22Rv1 (cell line): ENCODE measurements at regions not wholly inside any gene's neighbourhood (a gene's known extent, or its start where the extent isn't known, plus 50 kb on each side); places are given as distances from the start of the nearest gene placed in this dataset.

Experiments used
- H3K27ac ChIP-seq: fragments of 450-650 bp; 2 replicates; pipeline ENCODE4 v1.5.1; 2017
- CTCF ChIP-seq: fragments of 450-650 bp; IDR thresholded peaks from 2 replicates; pipeline ENCODE4 v1.5.1; 2017; ENCODE audit warnings: mild to moderate bottlenecking
- ZFX ChIP-seq: fragments of 450-650 bp; IDR thresholded peaks from 2 replicates; pipeline ENCODE4 v1.6.1; 2017; ENCODE audit warnings: antibody characterized with exemption, borderline replicate concordance

- TF ChIP-seq ZFX = no peak
- no peak for TF ChIP-seq CTCF
- H3K27ac ChIP-seq = no peak overlapping the region
Observed at GRCh38 chr9:135288054-135288453, 191.5 kb upstream of the PPP1R26 start.

GRCh38 chr9:135289081-135289491 is 190.5 kb upstream of the PPP1R26 start:
- TF ChIP-seq ZFX (no peak), CTCF (no peak)
- no peak overlapping the region for H3K27ac ChIP-seq

- TF ChIP-seq ZFX = no peak
- no peak for TF ChIP-seq CTCF
- no peak overlapping the region for H3K27ac ChIP-seq
Observed at GRCh38 chr9:135290086-135290485, 189.5 kb upstream of the PPP1R26 start.

GRCh38 chr9:135290566-135290965 is 189.0 kb upstream of the PPP1R26 start:
- no peak overlapping the region for H3K27ac ChIP-seq
- no peak for TF ChIP-seq ZFX
- TF ChIP-seq CTCF = no peak

GRCh38 chr9:135291165-135291564 is 188.4 kb upstream of the PPP1R26 start:
- H3K27ac ChIP-seq = no peak overlapping the region
- TF ChIP-seq CTCF = no peak
- no peak for TF ChIP-seq ZFX

- TF ChIP-seq ZFX (no peak), CTCF (no peak)
- H3K27ac ChIP-seq = no peak overlapping the region
Observed at GRCh38 chr9:135294836-135295235, 184.7 kb upstream of the PPP1R26 start.

- H3K27ac ChIP-seq = no peak overlapping the region
- TF ChIP-seq CTCF (no peak), ZFX (no peak)
Observed at GRCh38 chr9:135295551-135296300, 183.9 kb upstream of the PPP1R26 start.
